Mesenchymal stem cell (in vitro differentiated cells and primary cell): ENCODE measurements at regions not wholly inside any gene's neighbourhood (a gene's known extent, or its start where the extent isn't known, plus 50 kb on each side); places are given as distances from the start of the nearest gene placed in this dataset.

Experiments used
- DNase-seq: peaks from one replicate; pipeline ENCODE4 v3.0.0-alpha.2; 2013
- H2AFZ ChIP-seq: one replicate; pipeline ENCODE4 v1.6.1; 2013; ENCODE audit warnings: low read depth, mild to moderate bottlenecking, control low read depth, inconsistent platforms, low read length, moderate library complexity
- H2AK5ac ChIP-seq: 2 replicates; pipeline ENCODE4 v1.6.1; 2013; ENCODE audit warnings: low read length, moderate library complexity, mild to moderate bottlenecking, inconsistent platforms; ENCODE audit not compliant: severe bottlenecking
- H2BK120ac ChIP-seq: one replicate; pipeline ENCODE4 v1.6.1; 2013; ENCODE audit warnings: low read depth, mild to moderate bottlenecking, inconsistent platforms, low read length, moderate library complexity
- H2BK12ac ChIP-seq, 2 experiments: one replicate each; pipeline ENCODE4 v1.6.1; 2013; ENCODE audit warnings: inconsistent platforms in 2 of 2, low read length in 2 of 2, mild to moderate bottlenecking in 2 of 2, moderate library complexity in 2 of 2, control low read depth in 1 of 2
- H2BK15ac ChIP-seq: one replicate; pipeline ENCODE4 v1.6.1; 2013; ENCODE audit warnings: mild to moderate bottlenecking, low read depth, inconsistent platforms; ENCODE audit not compliant: poor library complexity, severe bottlenecking
- H2BK5ac ChIP-seq: 2 replicates; pipeline ENCODE4 v1.6.1; 2013; ENCODE audit warnings: low read depth, mild to moderate bottlenecking, low read length, control low read depth, inconsistent platforms; ENCODE audit not compliant: poor library complexity, severe bottlenecking
- H3K14ac ChIP-seq, 2 experiments: one replicate each; pipeline ENCODE4 v1.6.1; 2013; ENCODE audit warnings: inconsistent platforms in 2 of 2, low read length in 2 of 2, control low read depth in 1 of 2, mild to moderate bottlenecking in 1 of 2, moderate library complexity in 1 of 2
- H3K18ac ChIP-seq, 2 experiments: one replicate each; pipeline ENCODE4 v1.6.1; 2013; ENCODE audit warnings: inconsistent platforms in 2 of 2, low read length in 2 of 2, control low read depth in 1 of 2, low read depth in 1 of 2, mild to moderate bottlenecking in 1 of 2
- H3K23ac ChIP-seq, 2 experiments: one replicate each; pipeline ENCODE4 v1.6.1; 2013; ENCODE audit warnings: inconsistent platforms in 2 of 2, low read length in 2 of 2, mild to moderate bottlenecking in 2 of 2, moderate library complexity in 2 of 2, control low read depth in 1 of 2
- H3K27ac ChIP-seq: 2 replicates; pipeline ENCODE4 v1.5.1; 2013; ENCODE audit warnings: mild to moderate bottlenecking, moderate library complexity, low read length, control low read depth, inconsistent platforms; ENCODE audit not compliant: poor library complexity, severe bottlenecking
- H3K27me3 ChIP-seq, 2 experiments: 2 replicates each; pipeline versions ENCODE4 v1.6.1 to v1.7.0; 2013; ENCODE audit warnings: low read length in 2 of 2, mild to moderate bottlenecking in 2 of 2, moderate library complexity in 2 of 2, control low read depth in 1 of 2, inconsistent platforms in 1 of 2; ENCODE audit not compliant: control insufficient read depth in 1 of 2, insufficient read depth in 1 of 2
- H3K36me3 ChIP-seq, 2 experiments: 2 replicates each; pipeline versions ENCODE4 v1.6.1 to v1.7.0; 2013; ENCODE audit warnings: low read length in 2 of 2, control low read depth in 1 of 2, inconsistent platforms in 1 of 2, low read depth in 1 of 2, mild to moderate bottlenecking in 1 of 2; ENCODE audit not compliant: insufficient read depth in 2 of 2, control insufficient read depth in 1 of 2
- H3K4ac ChIP-seq, 2 experiments: one replicate each; pipeline ENCODE4 v1.6.1; 2013; ENCODE audit warnings: inconsistent platforms in 2 of 2, low read length in 2 of 2, mild to moderate bottlenecking in 2 of 2, moderate library complexity in 2 of 2, control low read depth in 1 of 2, low read depth in 1 of 2
- H3K4me1 ChIP-seq: 2 replicates; pipeline ENCODE4 v1.6.1; 2013; ENCODE audit warnings: low read depth, low read length, control low read depth; ENCODE audit not compliant: control insufficient read depth, insufficient read depth
- H3K4me2 ChIP-seq: 2 replicates; pipeline ENCODE4 v1.6.1; 2013; ENCODE audit warnings: low read length, mild to moderate bottlenecking, inconsistent platforms; ENCODE audit not compliant: poor library complexity, severe bottlenecking
- H3K4me3 ChIP-seq, 2 experiments: 2 replicates each; pipeline versions ENCODE4 v1.5.1 to v1.7.0; 2013; ENCODE audit warnings: low read length in 2 of 2, mild to moderate bottlenecking in 2 of 2, control low read depth in 1 of 2, low read depth in 1 of 2; ENCODE audit not compliant: insufficient read depth in 1 of 2
- H3K79me1 ChIP-seq: replicated peaks from 2 replicates; pipeline ENCODE4 v1.6.1; 2013; ENCODE audit warnings: mild to moderate bottlenecking, control low read depth, low read length, inconsistent platforms; ENCODE audit not compliant: poor library complexity, severe bottlenecking
- H3K9ac ChIP-seq: 2 replicates; pipeline ENCODE4 v1.7.0; 2013; ENCODE audit warnings: mild to moderate bottlenecking, low read length, moderate library complexity
- H3K9me3 ChIP-seq: 2 replicates; pipeline ENCODE4 v1.7.0; 2013; ENCODE audit warnings: mild to moderate bottlenecking, low read length; ENCODE audit not compliant: control insufficient read depth
- H4K8ac ChIP-seq: one replicate; pipeline ENCODE4 v1.6.1; 2013; ENCODE audit warnings: inconsistent platforms, mild to moderate bottlenecking, low read length, moderate library complexity
- H4K91ac ChIP-seq: one replicate; pipeline ENCODE4 v1.6.1; 2013; ENCODE audit warnings: mild to moderate bottlenecking, low read length, inconsistent platforms
- WGBS: methylation state at CpG from one replicate; pipeline ENCODE4 v1.1.7; 2013; ENCODE audit warnings: mixed read lengths; 5-methylcytosine and 5-hydroxymethylcytosine counted together

- H2AK5ac ChIP-seq = no peak overlapping the region
- no peak overlapping the region for H2BK120ac ChIP-seq
- H2BK5ac ChIP-seq = no peak overlapping the region
- H2BK12ac ChIP-seq = no peak overlapping the region
- H3K79me1 ChIP-seq = no peaks in the 10 kb centered on the region
- no peak overlapping the region for H2AFZ ChIP-seq
- no peak overlapping the region for H4K8ac ChIP-seq
- H3K4ac ChIP-seq = no peak overlapping the region
- no peak overlapping the region for H3K23ac ChIP-seq
- no peak overlapping the region for H3K27ac ChIP-seq
- H3K4me1 ChIP-seq = no peaks in the 10 kb centered on the region
- H3K18ac ChIP-seq = no peak overlapping the region
- WGBS = 93% methylated on average over 1 of the region's 2 CpGs
- H3K14ac ChIP-seq = no peak overlapping the region
- no peak overlapping the region for H3K4me2 ChIP-seq
- no peak overlapping the region for H2BK15ac ChIP-seq
- DNase-seq = no peak
- no peak overlapping the region for H3K4me3 ChIP-seq
- no peaks in the 10 kb centered on the region for H3K36me3 ChIP-seq
- no peak overlapping the region for H4K91ac ChIP-seq
- no peaks in the 10 kb centered on the region for H3K27me3 ChIP-seq
- peak overlapping the region; percentile 15 for H3K9ac ChIP-seq
- peaks cover 4% of the 10 kb centered on the region for H3K9me3 ChIP-seq
These were observed 138.9 kb downstream of the NXNL2 start for GRCh38 chr9:88673886-88674285.

- no peak for DNase-seq
- H2BK5ac ChIP-seq = no peak overlapping the region
- H3K4me1 ChIP-seq = no peaks in the 10 kb centered on the region
- H3K27ac ChIP-seq = no peak overlapping the region
- no peak overlapping the region for H3K23ac ChIP-seq
- H3K4me3 ChIP-seq = no peak overlapping the region
- H4K91ac ChIP-seq = no peak overlapping the region
- no peak overlapping the region for H3K9ac ChIP-seq
- no peaks in the 10 kb centered on the region for H3K36me3 ChIP-seq
- H3K18ac ChIP-seq = no peak overlapping the region
- H3K4ac ChIP-seq = no peak overlapping the region
- H2BK12ac ChIP-seq = no peak overlapping the region
- no peak overlapping the region for H3K4me2 ChIP-seq
- no peaks in the 10 kb centered on the region for H3K79me1 ChIP-seq
- no peak overlapping the region for H3K14ac ChIP-seq
- H2BK120ac ChIP-seq = no peak overlapping the region
- no CpG with 5 or more reads among the region's 3 CpGs for WGBS
- no peak overlapping the region for H2AK5ac ChIP-seq
- no peak overlapping the region for H2BK15ac ChIP-seq
- H3K27me3 ChIP-seq = no peaks in the 10 kb centered on the region
- H3K9me3 ChIP-seq = no peaks in the 10 kb centered on the region
- no peak overlapping the region for H4K8ac ChIP-seq
- no peak overlapping the region for H2AFZ ChIP-seq
These were observed 141.7 kb downstream of the NXNL2 start for GRCh38 chr9:88676644-88677043.

DNA sequence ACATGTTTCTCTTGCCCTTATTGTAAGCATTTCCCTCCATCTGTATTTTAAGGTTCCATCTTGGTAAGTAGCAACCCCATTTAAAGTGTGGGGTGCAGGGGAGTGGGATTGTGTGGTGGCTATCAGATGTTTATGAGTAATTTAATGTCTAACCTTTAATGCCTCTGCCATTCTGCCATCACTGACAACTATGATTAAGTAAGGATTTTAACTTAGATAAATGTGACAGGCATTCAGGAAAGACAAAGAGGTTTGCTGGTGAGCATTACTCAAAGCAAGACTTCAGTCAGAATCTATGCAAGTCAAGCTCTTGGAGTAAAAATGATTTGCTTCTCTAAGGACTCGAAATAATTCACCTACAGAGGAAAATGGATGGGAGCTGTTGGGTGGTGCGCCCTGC lies 143.0 kb downstream of the NXNL2 start:
- H3K14ac ChIP-seq = no peak overlapping the region
- H3K4me2 ChIP-seq = no peak overlapping the region
- no peak overlapping the region for H4K91ac ChIP-seq
- H4K8ac ChIP-seq = no peak overlapping the region
- no peaks in the 10 kb centered on the region for H3K36me3 ChIP-seq
- no peak overlapping the region for H3K27ac ChIP-seq
- no peak overlapping the region for H3K9ac ChIP-seq
- H2AFZ ChIP-seq = no peak overlapping the region
- no peak overlapping the region for H2AK5ac ChIP-seq
- no peak overlapping the region for H2BK12ac ChIP-seq
- H2BK120ac ChIP-seq = no peak overlapping the region
- no peaks in the 10 kb centered on the region for H3K79me1 ChIP-seq
- DNase-seq = no peak
- H2BK15ac ChIP-seq = no peak overlapping the region
- H3K23ac ChIP-seq = no peak overlapping the region
- H3K27me3 ChIP-seq = no peaks in the 10 kb centered on the region
- H3K4me1 ChIP-seq = peaks cover 2% of the 10 kb centered on the region
- no peak overlapping the region for H3K4ac ChIP-seq
- 94% methylated on average over 2 of the region's 2 CpGs for WGBS
- no peak overlapping the region for H2BK5ac ChIP-seq
- H3K18ac ChIP-seq = no peak overlapping the region
- no peak overlapping the region for H3K4me3 ChIP-seq
- no peaks in the 10 kb centered on the region for H3K9me3 ChIP-seq

DNA sequence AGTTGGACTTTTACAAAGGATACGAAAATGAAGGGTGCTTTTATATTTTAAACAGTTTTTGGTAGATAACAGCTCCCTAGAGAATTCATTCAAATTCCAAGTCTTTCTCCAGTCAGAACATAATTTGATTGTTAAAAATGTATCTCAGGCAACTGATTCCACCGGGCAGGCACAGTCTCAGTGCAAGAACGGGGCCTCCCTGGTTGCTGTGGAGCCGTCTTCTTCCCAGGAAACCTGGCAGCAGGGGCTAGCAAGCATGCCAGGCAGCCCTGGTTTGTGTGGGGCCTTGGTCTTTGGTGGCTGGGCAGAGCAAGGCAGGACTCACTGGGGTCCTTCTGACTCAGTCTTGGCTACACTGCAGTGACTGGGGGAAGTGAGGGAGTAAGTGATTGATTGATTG lies 143.5 kb downstream of the NXNL2 start:
- peak overlapping the region; percentile 52 for H4K91ac ChIP-seq
- no peak for DNase-seq
- H3K36me3 ChIP-seq = no peaks in the 10 kb centered on the region
- H4K8ac ChIP-seq = peak overlapping the region; percentile 13
- no peak overlapping the region for H3K4me2 ChIP-seq
- peak overlapping the region; percentile 49 for H2BK15ac ChIP-seq
- H3K14ac ChIP-seq = no peak overlapping the region
- H3K27ac ChIP-seq = no peak overlapping the region
- no peak overlapping the region for H2BK120ac ChIP-seq
- no peak overlapping the region for H2BK5ac ChIP-seq
- no peaks in the 10 kb centered on the region for H3K27me3 ChIP-seq
- H2AK5ac ChIP-seq = no peak overlapping the region
- no peak overlapping the region for H3K23ac ChIP-seq
- H3K18ac ChIP-seq = peak overlapping the region in 1 of 2 experiments; percentile 80
- peak overlapping the region; percentile 28 to 80 for H2BK12ac ChIP-seq
- no peak overlapping the region for H3K9ac ChIP-seq
- H3K9me3 ChIP-seq = no peaks in the 10 kb centered on the region
- peaks cover 2% of the 10 kb centered on the region for H3K4me1 ChIP-seq
- no peaks in the 10 kb centered on the region for H3K79me1 ChIP-seq
- no peak overlapping the region for H2AFZ ChIP-seq
- H3K4me3 ChIP-seq = no peak overlapping the region
- 92% methylated on average over 4 of the region's 4 CpGs for WGBS
- H3K4ac ChIP-seq = peak overlapping the region in 1 of 2 experiments; percentile 38
